ENCODE measurements at regions not wholly inside any gene's neighbourhood (a gene's known extent, or its start where the extent isn't known, plus 50 kb on each side); places are given as distances from the start of the nearest gene placed in this dataset.
"Not testable (repeated sequence)": the region's sequence is repeated elsewhere in the genome, so short reads cannot be mapped to it uniquely, and the experiment has no call there.

- H3K4me2 ChIP-seq (ENCODE audit: insufficient read depth, low read length, poor library complexity, severe bottlenecking); H3K36me3 ChIP-seq (replicated peaks in 1 of 2; ENCODE audit: control insufficient read depth in 2 of 2, insufficient read depth in 2 of 2, low read length in 2 of 2); H4K91ac ChIP-seq (ENCODE audit: low read depth, low read length, poor library complexity); H2BK5ac ChIP-seq (ENCODE audit: low read length); H3K27me3 ChIP-seq (ENCODE audit: control insufficient read depth in 3 of 3, insufficient read depth in 3 of 3, low read depth in 1 of 3, low read length in 3 of 3); H3K27ac ChIP-seq (replicated peaks; ENCODE audit: low read length); H3K4me1 ChIP-seq (ENCODE audit: control insufficient read depth in 2 of 2, insufficient read depth in 1 of 2, low read depth in 1 of 2, low read length in 2 of 2); H3K23ac ChIP-seq (ENCODE audit: low read depth, low read length, poor library complexity); H3K79me1 ChIP-seq (ENCODE audit: low read depth, low read length); H4K8ac ChIP-seq (ENCODE audit: low read depth, low read length); H3K4ac ChIP-seq (ENCODE audit: low read length); H2BK12ac ChIP-seq (ENCODE audit: low read length); H3K9me3 ChIP-seq (replicated peaks in 1 of 2; ENCODE audit: control insufficient read depth in 2 of 2, insufficient read depth in 1 of 2, low read depth in 1 of 2, low read length in 2 of 2); H2AFZ ChIP-seq (ENCODE audit: low read length); H2AK5ac ChIP-seq (ENCODE audit: low read depth, low read length); H3K9ac ChIP-seq (ENCODE audit: low read depth, low read length, poor library complexity); H2BK15ac ChIP-seq (ENCODE audit: low read length); H3K18ac ChIP-seq (ENCODE audit: low read length); H2BK120ac ChIP-seq (ENCODE audit: low read depth, low read length); H3K4me3 ChIP-seq (ENCODE audit: low read length in 2 of 2); DNase-seq (ENCODE audit: low spot score); H3K14ac ChIP-seq (ENCODE audit: low read length): not testable (repeated sequence)
- no CpG with 5 or more reads among the region's 3 CpGs for WGBS, 2 donors (ENCODE audit: extremely low coverage in 2 of 2, insufficient read length in 2 of 2, insufficient replicate concordance in 1 of 2)
Observed at GRCh38 chrX:42342981-42343380, 419.6 kb upstream of the CASK start.
